ENCODE measurements at regions not wholly inside any gene's neighbourhood (a gene's known extent, or its start where the extent isn't known, plus 50 kb on each side); places are given as distances from the start of the nearest gene placed in this dataset.

GRCh38 chr12:23169696-23170013, 544.7 kb downstream of the ETNK1 start:
- in situ Hi-C loops (cut with MboI; ENCODE audit: low pct_ligation_motif_present in 1 of 4, low pct_unique_long_range_greater_than_20kb in 1 of 4, low sequenced_read_pairs in 3 of 4): no loop called here
- WGBS, 2 donors (ENCODE audit: low coverage in 1 of 2): 75 to 86% methylated on average over 3 of the region's 3 CpGs
- H3K4me3 ChIP-seq: no peak overlapping the region
- H3K27ac ChIP-seq: no peak overlapping the region
- no peak for TF ChIP-seq EP300 (IDR thresholded peaks at IDR 0.05; ENCODE audit: low read depth)
- intact Hi-C loops (cut with DNase I; ENCODE audit: low total_unique reads): no loop called here
- H3K9me3 ChIP-seq: no peaks in the 10 kb centered on the region
- DNase-seq: no peak
- H3K36me3 ChIP-seq: no peaks in the 10 kb centered on the region
- H3K27me3 ChIP-seq: no peaks in the 10 kb centered on the region
- H3K4me1 ChIP-seq: no peaks in the 10 kb centered on the region

- Histone ChIP-seq H3K4me3 (no peak overlapping the region), H3K4me1 (no peaks in the 10 kb centered on the region), H3K36me3 (no peaks in the 10 kb centered on the region), H3K27me3 (no peaks in the 10 kb centered on the region), H3K27ac (no peak overlapping the region), H3K9me3 (no peaks in the 10 kb centered on the region)
- intact Hi-C loops (cut with DNase I; ENCODE audit: low total_unique reads): no loop called here
- no peak for TF ChIP-seq POLR2A (IDR thresholded peaks at IDR 0.05)
- TF ChIP-seq EP300 (IDR thresholded peaks at IDR 0.05; ENCODE audit: low read depth): no peak
- no peak for TF ChIP-seq CTCF (IDR thresholded peaks at IDR 0.05)
- WGBS, 2 donors (ENCODE audit: low coverage in 1 of 2): 0 to 76% methylated on average over 1 of the region's 1 CpG
- no peak for DNase-seq
- in situ Hi-C loops (cut with MboI; ENCODE audit: low pct_ligation_motif_present in 1 of 4, low pct_unique_long_range_greater_than_20kb in 1 of 4, low sequenced_read_pairs in 3 of 4): no loop called here
These were observed 549.9 kb downstream of the ETNK1 start for GRCh38 chr12:23174917-23175316.

- Histone ChIP-seq H3K36me3 (no peaks in the 10 kb centered on the region), H3K9me3 (no peaks in the 10 kb centered on the region), H3K27me3 (no peaks in the 10 kb centered on the region), H3K4me1 (no peaks in the 10 kb centered on the region), H3K27ac (no peak overlapping the region), H3K4me3 (no peak overlapping the region)
- no peak for TF ChIP-seq EP300 (IDR thresholded peaks at IDR 0.05; ENCODE audit: low read depth)
- TF ChIP-seq CTCF (IDR thresholded peaks at IDR 0.05): no peak
- TF ChIP-seq POLR2A (IDR thresholded peaks at IDR 0.05): no peak
- in situ Hi-C loops (cut with MboI; ENCODE audit: low pct_ligation_motif_present in 1 of 4, low pct_unique_long_range_greater_than_20kb in 1 of 4, low sequenced_read_pairs in 3 of 4): no loop called here
- WGBS, 2 donors (ENCODE audit: low coverage in 1 of 2): 72 to 80% methylated on average over 3 of the region's 3 CpGs
- intact Hi-C loops (cut with DNase I; ENCODE audit: low total_unique reads): no loop called here
- no peak for DNase-seq
These were observed 560.4 kb downstream of the ETNK1 start for GRCh38 chr12:23185346-23185745.

GRCh38 chr12:23186950-23187349, 562.0 kb downstream of the ETNK1 start:
- no peak overlapping the region for H3K4me3 ChIP-seq
- TF ChIP-seq POLR2AphosphoS5 (IDR thresholded peaks at IDR 0.05) (no peak), CTCF (IDR thresholded peaks at IDR 0.05) (no peak), EP300 (IDR thresholded peaks at IDR 0.05; ENCODE audit: low read depth) (no peak), POLR2A (IDR thresholded peaks at IDR 0.05) (no peak)
- no peaks in the 10 kb centered on the region for H3K36me3 ChIP-seq
- no peaks in the 10 kb centered on the region for H3K27me3 ChIP-seq
- H3K9me3 ChIP-seq: no peaks in the 10 kb centered on the region
- intact Hi-C loops (cut with DNase I; ENCODE audit: low total_unique reads): no loop called here
- H3K4me1 ChIP-seq: no peaks in the 10 kb centered on the region
- in situ Hi-C loops (cut with MboI; ENCODE audit: low pct_ligation_motif_present in 1 of 4, low pct_unique_long_range_greater_than_20kb in 1 of 4, low sequenced_read_pairs in 3 of 4): no loop called here
- no peak overlapping the region for H3K27ac ChIP-seq
- no peak for DNase-seq

GRCh38 chr12:23193552-23193951, 568.6 kb downstream of the ETNK1 start:
- in situ Hi-C loops (cut with MboI; ENCODE audit: low pct_ligation_motif_present in 1 of 4, low pct_unique_long_range_greater_than_20kb in 1 of 4, low sequenced_read_pairs in 3 of 4) (no loop called here), intact Hi-C loops (cut with DNase I; ENCODE audit: low total_unique reads) (no loop called here)
- DNase-seq: no peak
- no peak overlapping the region for H3K4me3 ChIP-seq
- no peaks in the 10 kb centered on the region for H3K4me1 ChIP-seq
- WGBS, 2 donors (ENCODE audit: low coverage in 1 of 2): 73 to 90% methylated on average over 2 of the region's 2 CpGs
- H3K36me3 ChIP-seq: no peaks in the 10 kb centered on the region
- H3K27ac ChIP-seq: no peak overlapping the region
- TF ChIP-seq CTCF (IDR thresholded peaks at IDR 0.05) (no peak), EP300 (IDR thresholded peaks at IDR 0.05; ENCODE audit: low read depth) (no peak), POLR2AphosphoS5 (IDR thresholded peaks at IDR 0.05) (no peak), POLR2A (IDR thresholded peaks at IDR 0.05) (no peak)
- H3K27me3 ChIP-seq: no peaks in the 10 kb centered on the region
- no peaks in the 10 kb centered on the region for H3K9me3 ChIP-seq
